Middle frontal gyrus (tissue), 1 donor: ENCODE measurements at regions not wholly inside any gene's neighbourhood (a gene's known extent, or its start where the extent isn't known, plus 50 kb on each side); places are given as distances from the start of the nearest gene placed in this dataset.

ENCODE experiments used
- DNase-seq: peaks from one replicate; pipeline ENCODE4 v3.0.0-alpha.2; 2015; ENCODE audit warnings: low spot score; ENCODE audit errors: extremely low spot score

GRCh38 chr1:244341455-244342450 is 110.0 kb downstream of the ADSS2 start:
- no peak for DNase-seq

DNA sequence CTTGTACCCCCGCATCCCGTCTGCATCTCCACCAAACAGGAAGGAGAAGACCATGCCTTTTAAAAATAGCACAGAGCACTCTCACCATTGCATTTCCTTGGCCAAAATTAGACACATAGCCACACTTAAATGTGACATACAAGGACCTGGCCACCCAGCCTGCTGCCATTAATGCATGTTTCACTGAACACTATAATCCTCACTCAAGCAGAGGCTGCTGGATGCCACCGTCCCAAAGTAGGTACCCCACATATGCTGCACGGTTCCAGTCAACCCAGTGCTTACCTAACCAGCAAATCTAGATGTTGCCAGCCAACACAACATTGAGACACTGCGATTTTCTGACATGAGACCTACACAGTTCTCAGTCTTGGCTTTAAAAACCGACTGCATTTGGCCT is 107.7 kb downstream of the ADSS2 start:
- DNase-seq: no peak

DNA sequence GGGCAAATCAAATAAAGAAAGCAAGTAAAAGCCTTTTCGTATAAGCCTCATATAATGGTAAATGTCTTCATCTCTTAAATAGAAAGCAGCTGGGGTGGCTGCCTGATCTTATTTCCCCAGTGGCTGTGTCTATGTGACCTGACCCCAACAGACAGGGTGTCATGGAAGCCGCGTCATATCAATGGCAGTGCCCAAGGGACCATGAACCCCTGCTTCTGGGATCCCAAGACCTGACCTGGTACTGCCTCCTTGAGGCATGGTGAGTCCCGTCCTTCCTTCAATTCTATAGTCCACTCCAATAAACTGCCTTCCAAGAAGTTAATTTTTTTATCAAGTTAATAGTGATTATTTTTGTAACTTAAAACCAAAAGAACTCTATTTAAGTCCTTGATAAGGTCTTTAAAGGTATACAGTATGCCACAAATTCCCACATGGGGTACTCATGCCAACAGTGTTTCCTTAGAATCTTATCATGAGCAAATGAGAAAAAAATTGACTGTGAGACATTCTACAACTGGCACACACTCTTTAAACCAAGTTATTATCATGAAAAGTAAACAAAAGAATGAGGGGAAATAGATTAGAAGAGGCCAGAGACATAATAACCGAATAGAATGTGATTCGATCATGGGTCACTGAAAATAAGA is 104.6 kb downstream of the ADSS2 start:
- no peak for DNase-seq

- DNase-seq: no peak
Measured at GRCh38 chr1:244347942-244348341, 103.8 kb downstream of the ADSS2 start.

DNA sequence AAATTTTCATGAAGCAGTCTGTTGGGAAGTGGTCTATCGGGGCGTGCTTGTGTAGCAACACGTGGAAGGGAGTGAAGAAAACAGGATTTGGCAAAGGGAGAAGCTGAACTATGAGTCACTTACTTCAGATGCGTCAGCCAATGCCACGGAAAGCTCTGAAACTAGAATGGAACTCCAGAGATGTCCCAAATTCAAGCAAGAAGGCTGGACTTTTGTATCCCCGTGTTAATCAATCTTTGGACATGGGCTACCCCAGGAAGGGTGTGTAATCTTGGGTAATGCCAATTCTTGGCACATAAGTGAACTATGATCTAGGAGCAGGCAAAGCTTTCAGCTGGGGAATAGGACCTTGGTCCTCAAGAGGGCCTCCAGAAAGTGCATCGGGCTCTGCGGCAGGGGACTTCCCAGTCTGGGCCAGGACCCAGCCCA is 102.6 kb downstream of the ADSS2 start:
- no peak for DNase-seq

DNA sequence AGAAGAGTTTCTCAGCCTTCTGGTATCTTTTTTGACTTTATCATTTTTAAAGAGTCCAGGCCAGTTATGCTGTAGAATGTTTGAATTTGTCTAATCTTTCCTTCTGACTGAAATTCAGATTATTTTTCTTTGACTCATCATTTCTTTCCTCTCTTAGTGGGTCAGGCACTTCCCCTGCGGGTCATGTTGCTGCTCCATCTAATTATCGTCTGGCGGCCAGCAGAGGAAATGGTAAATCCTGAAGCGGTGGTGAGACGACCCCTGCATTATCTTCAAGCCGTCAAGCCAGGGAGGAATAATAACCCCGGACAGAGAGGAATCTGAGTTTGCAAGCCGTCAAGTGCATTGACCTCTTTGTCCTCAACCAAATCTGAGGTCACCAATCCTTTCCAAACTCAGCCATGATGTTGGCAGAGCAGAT is 102.1 kb downstream of the ADSS2 start:
- no peak for DNase-seq

- DNase-seq: no peak
Measured at GRCh38 chr1:244350027-244350426, 101.7 kb downstream of the ADSS2 start.

DNA sequence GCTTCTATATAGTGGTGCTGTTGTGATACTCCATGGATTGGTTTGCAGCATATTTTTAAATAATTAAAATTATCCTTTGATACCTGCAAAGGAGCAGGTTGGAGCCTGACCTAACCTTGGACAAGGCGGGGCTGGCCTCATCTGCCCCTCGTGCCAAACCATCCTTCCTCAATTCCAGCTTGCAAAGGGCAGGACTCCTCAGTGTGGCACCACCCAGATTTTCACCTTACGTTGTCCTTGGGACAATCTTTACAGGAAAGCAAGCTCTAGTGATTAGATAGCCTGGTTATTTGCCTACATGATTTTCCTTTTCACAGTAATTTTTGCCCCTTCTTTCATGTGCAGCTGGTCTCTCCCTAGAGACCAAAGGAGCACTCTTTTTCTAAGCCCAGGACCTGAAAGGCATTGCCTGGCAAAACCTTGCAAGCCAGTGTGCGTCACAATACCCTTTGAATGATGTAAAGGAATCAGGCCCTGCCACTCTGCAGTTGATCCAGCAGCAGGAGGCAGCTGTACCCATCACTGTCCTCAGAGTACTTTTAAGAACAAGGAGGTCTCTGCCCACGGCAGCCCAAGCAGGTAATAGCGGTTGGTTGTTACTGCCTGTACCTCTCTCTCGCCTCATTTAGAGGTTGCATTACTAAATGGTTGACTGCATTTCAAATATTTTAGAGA is 99.4 kb downstream of the ADSS2 start:
- no peak for DNase-seq

- no peak for DNase-seq
Measured at GRCh38 chr1:244353551-244354091, 98.1 kb downstream of the ADSS2 start.

DNA sequence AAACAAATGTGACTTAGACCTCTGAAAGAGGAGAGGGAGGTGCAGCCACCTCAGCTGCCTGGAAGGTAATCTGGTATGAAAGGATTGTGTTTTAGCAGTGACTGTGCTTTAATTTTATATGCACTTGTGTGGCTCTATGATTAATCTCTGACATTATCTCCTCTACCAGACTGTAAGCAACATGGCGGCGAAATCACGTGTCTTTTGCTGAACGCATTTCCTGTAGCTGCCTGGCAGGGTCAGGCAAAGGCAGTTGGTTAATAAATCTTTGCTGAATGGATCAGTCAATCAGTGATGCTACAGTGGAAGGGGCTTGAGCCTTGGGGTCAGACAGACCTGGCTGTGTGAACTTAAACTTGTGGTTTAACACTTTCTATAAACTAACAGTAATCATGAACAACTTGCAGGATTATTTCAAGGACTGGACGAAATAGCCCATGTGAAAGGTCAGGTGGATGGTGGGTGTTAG is 96.9 kb downstream of the ADSS2 start:
- DNase-seq: no peak

DNA sequence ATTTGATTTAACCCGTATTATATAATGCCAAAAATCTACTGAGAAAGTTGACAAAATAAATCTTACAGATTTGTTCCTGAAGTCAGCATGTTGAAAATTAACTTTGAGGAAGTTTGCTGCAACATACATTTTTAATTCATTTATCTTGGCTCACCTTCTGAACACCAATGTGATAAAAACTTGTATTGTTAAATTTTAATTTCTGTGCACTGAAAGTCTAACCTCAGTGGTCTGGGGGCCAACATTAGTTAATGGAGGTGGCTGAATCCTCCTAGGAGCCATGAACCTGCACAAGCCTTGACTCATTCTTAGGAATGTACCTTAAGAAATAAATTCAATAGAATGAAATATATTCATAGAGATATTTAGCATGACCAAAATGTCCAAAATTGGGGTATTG is 95.3 kb downstream of the ADSS2 start:
- no peak for DNase-seq
